HCT116 (cell line): ENCODE measurements at regions not wholly inside any gene's neighbourhood (a gene's known extent, or its start where the extent isn't known, plus 50 kb on each side); places are given as distances from the start of the nearest gene placed in this dataset.

Experiments
- POLR2A ChIP-seq: IDR thresholded peaks from 2 replicates; pipeline ENCODE4 v1.7.0; 2011; ENCODE audit warnings: borderline replicate concordance; ENCODE audit not compliant: insufficient read depth, insufficient read length; ENCODE audit errors: extremely low read depth
- YY1 ChIP-seq: IDR thresholded peaks from 2 replicates; pipeline ENCODE4 v1.6.1; 2011; ENCODE audit warnings: low read length, low read depth, moderate library complexity, mild to moderate bottlenecking; ENCODE audit not compliant: insufficient replicate concordance; ENCODE audit errors: extremely low read depth

GRCh38 chr5:92629574-92629973 lies 951.4 kb downstream of the NR2F1-AS1 start:
- TF ChIP-seq POLR2A (no peak), YY1 (no peak)
